ENCODE measurements at regions not wholly inside any gene's neighbourhood (a gene's known extent, or its start where the extent isn't known, plus 50 kb on each side); places are given as distances from the start of the nearest gene placed in this dataset.
"Not testable (repeated sequence)": the region's sequence is repeated elsewhere in the genome, so short reads cannot be mapped to it uniquely, and the experiment has no call there.

GRCh38 chr2:42973726-42974125 is 181.3 kb upstream of the HAAO start:
- no peak for DNase-seq (ENCODE audit: low read depth)
- no peak overlapping the region for H3K4me3 ChIP-seq (ENCODE audit: low read length)
- no peak for TF ChIP-seq CTCF (conservative IDR thresholded peaks at IDR 0.05; ENCODE audit: low read length)

- not testable (repeated sequence) for H3K4me3 ChIP-seq (ENCODE audit: low read length); DNase-seq (ENCODE audit: low read depth)
Measured at GRCh38 chr2:42972933-42973516, 180.6 kb upstream of the HAAO start.

- DNase-seq (ENCODE audit: low read depth) = peak; percentile 78
- no peak overlapping the region for H3K4me3 ChIP-seq (ENCODE audit: low read length)
- no peak for TF ChIP-seq CTCF (conservative IDR thresholded peaks at IDR 0.05; ENCODE audit: low read length)
Measured at GRCh38 chr2:42971947-42972736, 179.8 kb upstream of the HAAO start.

GRCh38 chr2:42971381-42971780 is 179.0 kb upstream of the HAAO start:
- TF ChIP-seq CTCF (conservative IDR thresholded peaks at IDR 0.05; ENCODE audit: low read length) = no peak
- no peak for DNase-seq (ENCODE audit: low read depth)
- no peak overlapping the region for H3K4me3 ChIP-seq (ENCODE audit: low read length)

GRCh38 chr2:42970151-42970550 is 177.8 kb upstream of the HAAO start:
- no peak for TF ChIP-seq CTCF (conservative IDR thresholded peaks at IDR 0.05; ENCODE audit: low read length)
- no peak for DNase-seq (ENCODE audit: low read depth)
- no peak overlapping the region for H3K4me3 ChIP-seq (ENCODE audit: low read length)

- no peak; the same call in none of the 2 replicates for TF ChIP-seq CTCF (conservative IDR thresholded peaks at IDR 0.05; ENCODE audit: low read length)
- DNase-seq (ENCODE audit: low read depth) = peak; percentile 97
- H3K4me3 ChIP-seq (ENCODE audit: low read length) = no peak overlapping the region
Measured at GRCh38 chr2:42969231-42970150, 177.1 kb upstream of the HAAO start.

- peak; percentile 93 for DNase-seq (ENCODE audit: low read depth)
- no peak overlapping the region for H3K4me3 ChIP-seq (ENCODE audit: low read length)
- TF ChIP-seq CTCF (conservative IDR thresholded peaks at IDR 0.05; ENCODE audit: low read length) = no peak
Measured at GRCh38 chr2:42967959-42968674, 175.7 kb upstream of the HAAO start.
